Astrocyte (in vitro differentiated cells and primary cell): ENCODE measurements at regions not wholly inside any gene's neighbourhood (a gene's known extent, or its start where the extent isn't known, plus 50 kb on each side); places are given as distances from the start of the nearest gene placed in this dataset.

Experiments
- CTCF ChIP-seq: IDR thresholded peaks from 2 replicates; pipeline ENCODE4 v1.5.1; 2011; ENCODE audit warnings: low read depth, mild to moderate bottlenecking, inconsistent platforms, low read length, moderate library complexity; ENCODE audit not compliant: insufficient read depth
- EZH2 ChIP-seq: IDR thresholded peaks from 2 replicates; pipeline ENCODE4 v1.6.1; 2012; ENCODE audit warnings: mild to moderate bottlenecking, low read length, inconsistent platforms; ENCODE audit not compliant: insufficient read depth

- TF ChIP-seq EZH2 (no peak), CTCF (no peak)
These were observed 193.0 kb downstream of the ERCC6L2 start for GRCh38 chr9:96068511-96068910.
